Esophagus muscularis mucosa (tissue), 3 donors: ENCODE measurements at regions not wholly inside any gene's neighbourhood (a gene's known extent, or its start where the extent isn't known, plus 50 kb on each side); places are given as distances from the start of the nearest gene placed in this dataset.

Experiments
- EP300 ChIP-seq: sonication (generic); formaldehyde crosslinking; IDR thresholded peaks from one replicate; pipeline ENCODE4 v1.6.1; 2017; ENCODE audit warnings: antibody characterized with exemption
- POLR2AphosphoS5 ChIP-seq, 2 donors: sonication (generic); formaldehyde crosslinking; IDR thresholded peaks; one replicate each; pipeline ENCODE4 v1.6.1; 2017; ENCODE audit warnings: antibody characterized with exemption in 2 of 2

DNA sequence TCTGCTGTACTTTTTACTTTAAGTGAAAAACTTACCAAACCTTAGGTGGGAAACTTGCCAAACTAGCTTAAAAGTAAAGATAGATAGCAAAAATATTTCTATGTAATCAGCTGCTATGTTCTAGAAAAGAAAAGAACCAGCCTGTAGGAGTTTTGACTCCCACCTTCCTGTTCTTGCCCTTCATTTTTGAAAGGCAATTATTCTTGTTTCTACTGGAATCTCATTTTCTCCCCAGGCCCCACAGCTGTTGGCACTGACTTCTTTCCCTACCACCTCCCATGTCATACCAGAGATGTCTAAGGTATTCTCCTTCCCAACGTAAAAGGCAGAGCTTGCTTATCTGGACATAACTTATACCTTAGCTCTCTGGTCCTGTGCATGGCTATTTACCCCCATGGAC lies 389.7 kb downstream of the ARHGEF28 start:
- no peak for TF ChIP-seq EP300
- no peak for TF ChIP-seq POLR2AphosphoS5 (IDR thresholded peaks at IDR 0.05)
